Activated naive CD4-positive, alpha-beta T cell treated with anti-CD3 and anti-CD28 coated beads, Interleukin-2, amount 10 ng/mL, durations not matched to agents 7 days and 5 days (primary cell): ENCODE measurements at regions not wholly inside any gene's neighbourhood (a gene's known extent, or its start where the extent isn't known, plus 50 kb on each side); places are given as distances from the start of the nearest gene placed in this dataset.

Experiments used
- CTCF ChIA-PET: fragments of 350-600 bp; sonication (Branson Sonifier 250); formaldehyde crosslinking; loops from one replicate; lab custom pipeline; 2021; ENCODE audit warnings: antibody characterized with exemption; lab: Charles Lee
- DNase-seq: peaks from one replicate; pipeline ENCODE4 v3.0.0-alpha.2; 2020
- H3K27ac Mint-ChIP-seq: one replicate; pipeline ENCODE4 v1.8.0; 2021; ENCODE audit warnings: mild to moderate bottlenecking, moderate library complexity, mixed read lengths
- H3K27me3 Mint-ChIP-seq: one replicate; pipeline ENCODE4 v1.8.0; 2021; ENCODE audit warnings: mild to moderate bottlenecking, mixed read lengths
- H3K36me3 Mint-ChIP-seq: one replicate; pipeline ENCODE4 v1.8.0; 2021; ENCODE audit warnings: mixed read lengths
- H3K4me1 Mint-ChIP-seq: one replicate; pipeline ENCODE4 v1.8.0; 2021; ENCODE audit warnings: mixed read lengths
- H3K4me3 Mint-ChIP-seq: one replicate; pipeline ENCODE4 v1.8.0; 2021; ENCODE audit warnings: mild to moderate bottlenecking, moderate library complexity, mixed read lengths
- H3K9me3 Mint-ChIP-seq: one replicate; pipeline ENCODE4 v1.8.0; 2021; ENCODE audit warnings: mixed read lengths

DNA sequence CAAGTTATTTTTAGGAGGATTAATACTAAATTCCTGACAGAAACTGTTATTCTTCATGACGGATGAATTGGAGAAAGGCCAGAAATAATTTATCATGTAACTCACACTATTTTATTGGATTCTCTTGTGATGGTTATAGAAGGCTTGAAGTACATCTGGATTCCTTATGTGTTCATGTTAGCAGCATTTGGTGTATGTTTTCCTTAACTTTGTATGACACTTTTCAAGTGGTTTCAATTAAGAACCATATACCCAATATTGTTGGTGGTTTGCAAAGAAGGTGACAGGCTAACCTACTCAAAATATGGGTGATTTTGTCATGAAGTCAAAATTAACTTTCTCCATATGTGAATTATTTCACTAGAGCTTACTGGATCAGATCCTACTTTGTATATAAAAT is 532.2 kb upstream of the CNTNAP2 start:
- CTCF ChIA-PET = no interaction called here
- Mint-ChIP-seq H3K27ac (no peak overlapping the region), H3K4me3 (no peak overlapping the region), H3K9me3 (peaks cover 8% of the 10 kb centered on the region), H3K36me3 (no peaks in the 10 kb centered on the region), H3K4me1 (no peaks in the 10 kb centered on the region), H3K27me3 (no peaks in the 10 kb centered on the region)
- no peak for DNase-seq

DNA sequence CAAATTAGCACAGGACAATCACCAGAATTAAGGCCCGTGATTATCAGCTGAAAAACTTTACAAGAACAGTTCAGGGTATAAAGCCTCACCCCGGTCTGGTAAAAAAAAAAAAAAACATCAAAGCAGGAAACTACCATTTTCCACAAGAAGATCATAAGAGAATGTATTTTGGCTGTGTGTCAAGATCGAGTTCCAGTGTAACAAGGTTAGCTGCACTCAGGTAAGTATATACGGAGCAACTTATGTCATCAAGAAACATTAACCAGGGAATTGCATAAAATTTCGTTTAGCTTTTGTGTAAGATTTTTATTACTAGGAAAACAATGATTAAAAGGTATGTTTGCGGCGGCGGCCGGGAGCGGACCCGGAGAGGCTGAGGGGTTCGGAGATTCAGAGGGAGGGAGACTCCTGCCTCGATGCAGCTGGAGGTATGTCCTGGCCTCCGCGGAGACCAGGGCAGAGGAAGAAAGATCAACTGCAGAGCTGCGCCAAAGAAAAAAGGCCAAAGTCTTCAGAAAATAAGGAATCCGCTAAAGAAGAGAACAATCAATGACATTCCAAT is 533.8 kb upstream of the CNTNAP2 start:
- H3K9me3 Mint-ChIP-seq = peaks cover 8% of the 10 kb centered on the region
- no peak overlapping the region for H3K27ac Mint-ChIP-seq
- H3K4me3 Mint-ChIP-seq = no peak overlapping the region
- no peak for DNase-seq
- no peaks in the 10 kb centered on the region for H3K27me3 Mint-ChIP-seq
- no peaks in the 10 kb centered on the region for H3K36me3 Mint-ChIP-seq
- H3K4me1 Mint-ChIP-seq = no peaks in the 10 kb centered on the region
- CTCF ChIA-PET = no interaction called here

DNA sequence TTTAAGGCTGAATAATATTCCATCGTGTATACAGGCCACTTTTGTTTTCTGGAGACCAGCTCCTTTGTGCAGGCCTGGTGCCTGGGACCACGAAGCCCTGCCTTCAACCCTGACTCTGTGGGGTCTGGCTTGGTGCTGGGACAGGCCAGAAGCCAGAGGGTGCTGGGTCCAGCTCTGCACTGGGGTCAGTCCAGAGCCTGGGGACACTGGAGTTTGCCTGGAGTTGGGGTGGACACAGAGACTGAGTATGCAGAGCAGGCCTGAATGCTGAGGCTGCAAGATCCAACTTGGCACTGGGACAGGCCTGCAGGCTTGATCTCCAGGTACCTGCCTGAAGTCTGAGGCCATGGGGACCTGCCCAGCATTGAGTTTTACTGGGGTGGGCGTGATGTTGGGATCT is 558.8 kb upstream of the CNTNAP2 start:
- Mint-ChIP-seq H3K4me1 (no peaks in the 10 kb centered on the region), H3K36me3 (no peaks in the 10 kb centered on the region), H3K4me3 (no peak overlapping the region), H3K9me3 (peaks cover 3% of the 10 kb centered on the region), H3K27me3 (no peaks in the 10 kb centered on the region), H3K27ac (no peak overlapping the region)
- CTCF ChIA-PET = no interaction called here
- no peak for DNase-seq

DNA sequence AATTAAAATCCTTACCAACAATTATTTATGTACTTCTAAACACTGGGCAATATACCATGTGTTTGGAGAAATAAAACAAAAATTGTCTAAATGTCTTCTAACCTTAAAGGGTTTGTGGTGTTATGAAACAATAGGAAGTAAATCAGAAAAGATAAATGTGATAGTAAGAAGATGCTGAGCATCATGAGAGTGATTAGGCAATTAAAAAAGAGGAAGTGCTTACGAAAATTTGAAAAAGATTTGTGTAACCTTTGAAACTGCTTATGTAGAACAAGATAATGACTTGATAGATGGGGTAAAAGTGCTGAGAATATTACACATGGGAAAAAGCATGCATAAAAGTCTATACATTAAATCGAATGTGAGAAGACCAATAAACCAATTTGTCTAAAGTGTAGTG is 573.4 kb upstream of the CNTNAP2 start:
- Mint-ChIP-seq H3K4me3 (no peak overlapping the region), H3K36me3 (no peaks in the 10 kb centered on the region), H3K4me1 (no peaks in the 10 kb centered on the region), H3K27ac (no peak overlapping the region), H3K9me3 (peaks cover 7% of the 10 kb centered on the region), H3K27me3 (no peaks in the 10 kb centered on the region)
- DNase-seq = no peak
- CTCF ChIA-PET = no interaction called here

DNA sequence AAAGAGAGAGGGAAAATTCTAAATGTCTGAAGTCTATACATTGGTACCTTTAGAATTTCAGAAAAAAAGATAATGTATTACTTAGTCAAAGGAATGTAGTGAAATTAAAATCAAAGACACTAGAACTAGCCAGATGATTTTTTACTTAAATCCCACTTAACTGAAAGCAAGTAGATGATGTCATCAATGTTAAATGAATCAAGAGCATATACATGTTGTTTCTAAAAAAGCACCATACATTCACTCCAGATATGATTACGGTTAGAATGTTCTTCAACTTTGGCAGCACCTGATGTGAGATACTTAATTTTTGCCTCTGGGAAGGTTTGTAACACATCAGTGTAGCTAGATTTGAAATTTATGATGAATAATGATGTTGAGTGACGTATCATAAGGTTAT is 576.7 kb upstream of the CNTNAP2 start:
- Mint-ChIP-seq H3K36me3 (no peaks in the 10 kb centered on the region), H3K4me1 (no peaks in the 10 kb centered on the region), H3K27ac (no peak overlapping the region), H3K27me3 (no peaks in the 10 kb centered on the region), H3K4me3 (no peak overlapping the region), H3K9me3 (peaks cover 5% of the 10 kb centered on the region)
- no peak for DNase-seq
- CTCF ChIA-PET = no interaction called here

DNA sequence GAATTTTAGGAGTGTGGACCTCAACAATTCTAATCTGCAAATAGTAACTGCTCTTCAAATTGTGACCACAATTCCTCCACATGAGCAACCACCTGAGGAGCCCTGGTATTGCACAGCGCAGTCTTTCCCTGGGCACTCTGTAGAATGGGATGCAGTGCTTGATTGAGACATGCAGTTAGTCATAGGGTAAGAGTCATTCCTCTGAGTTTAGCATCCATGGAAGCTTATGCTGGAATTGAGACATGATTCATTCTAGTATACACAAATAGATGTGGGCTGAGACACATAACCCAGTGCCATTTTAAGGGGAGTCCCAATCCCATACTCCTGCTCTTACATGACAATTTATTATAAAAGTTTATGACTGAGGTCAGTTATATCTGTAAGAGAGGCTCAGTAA is 582.3 kb upstream of the CNTNAP2 start:
- H3K27me3 Mint-ChIP-seq = no peaks in the 10 kb centered on the region
- H3K36me3 Mint-ChIP-seq = no peaks in the 10 kb centered on the region
- CTCF ChIA-PET = no interaction called here
- no peak overlapping the region for H3K4me3 Mint-ChIP-seq
- no peak overlapping the region for H3K27ac Mint-ChIP-seq
- no peaks in the 10 kb centered on the region for H3K4me1 Mint-ChIP-seq
- H3K9me3 Mint-ChIP-seq = peaks cover 2% of the 10 kb centered on the region
- no peak for DNase-seq

DNA sequence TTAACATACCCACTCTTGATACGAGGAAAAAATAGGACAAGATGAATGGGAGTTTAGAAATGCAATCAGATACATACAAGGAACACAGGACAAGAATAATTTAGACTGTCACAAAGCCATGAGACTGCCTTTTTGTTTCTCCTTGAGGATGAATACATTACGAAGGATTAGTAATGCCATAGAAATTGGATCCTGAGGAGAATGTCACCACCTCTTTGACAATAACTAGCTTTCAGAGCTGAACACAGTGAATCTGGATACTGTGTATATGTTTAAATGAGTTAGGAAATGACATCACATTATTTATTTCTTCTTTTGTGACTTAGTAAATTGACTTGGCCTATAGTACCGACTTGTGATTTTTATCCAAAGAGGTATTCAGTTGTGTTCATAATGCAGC is 596.3 kb upstream of the CNTNAP2 start:
- H3K27ac Mint-ChIP-seq = no peak overlapping the region
- H3K9me3 Mint-ChIP-seq = peaks cover 1% of the 10 kb centered on the region
- CTCF ChIA-PET = no interaction called here

DNA sequence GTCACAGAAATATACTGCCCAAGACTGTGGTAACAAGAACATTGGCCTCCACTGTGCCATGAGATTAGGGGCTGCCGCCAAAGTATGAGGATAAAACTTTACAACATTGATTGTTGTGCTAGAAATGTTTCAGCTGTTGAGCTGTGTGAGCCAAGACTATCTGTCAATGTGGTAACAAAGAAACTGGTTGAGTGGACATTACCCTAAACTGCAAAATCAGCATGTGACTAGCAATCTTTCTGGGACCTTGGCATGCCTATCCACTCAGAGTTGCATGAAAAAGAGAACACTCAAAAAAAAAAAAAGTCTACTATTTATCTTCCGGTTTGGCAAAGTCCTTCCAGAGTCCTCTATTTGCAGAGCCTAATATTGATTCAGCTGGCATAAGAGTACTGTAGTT is 605.6 kb upstream of the CNTNAP2 start:
- CTCF ChIA-PET = no interaction called here
- H3K4me3 Mint-ChIP-seq = no peak overlapping the region
- no peak overlapping the region for H3K27ac Mint-ChIP-seq
- no peak for DNase-seq
- peaks cover 12% of the 10 kb centered on the region for H3K9me3 Mint-ChIP-seq
- no peaks in the 10 kb centered on the region for H3K27me3 Mint-ChIP-seq
- no peaks in the 10 kb centered on the region for H3K4me1 Mint-ChIP-seq
- no peaks in the 10 kb centered on the region for H3K36me3 Mint-ChIP-seq

More for the DNA sequence above, 596.3 kb upstream of the CNTNAP2 start:
- H3K27me3 Mint-ChIP-seq = no peaks in the 10 kb centered on the region
- no peak for DNase-seq
- H3K36me3 Mint-ChIP-seq = no peaks in the 10 kb centered on the region
- no peak overlapping the region for H3K4me3 Mint-ChIP-seq
- H3K4me1 Mint-ChIP-seq = no peaks in the 10 kb centered on the region

DNA sequence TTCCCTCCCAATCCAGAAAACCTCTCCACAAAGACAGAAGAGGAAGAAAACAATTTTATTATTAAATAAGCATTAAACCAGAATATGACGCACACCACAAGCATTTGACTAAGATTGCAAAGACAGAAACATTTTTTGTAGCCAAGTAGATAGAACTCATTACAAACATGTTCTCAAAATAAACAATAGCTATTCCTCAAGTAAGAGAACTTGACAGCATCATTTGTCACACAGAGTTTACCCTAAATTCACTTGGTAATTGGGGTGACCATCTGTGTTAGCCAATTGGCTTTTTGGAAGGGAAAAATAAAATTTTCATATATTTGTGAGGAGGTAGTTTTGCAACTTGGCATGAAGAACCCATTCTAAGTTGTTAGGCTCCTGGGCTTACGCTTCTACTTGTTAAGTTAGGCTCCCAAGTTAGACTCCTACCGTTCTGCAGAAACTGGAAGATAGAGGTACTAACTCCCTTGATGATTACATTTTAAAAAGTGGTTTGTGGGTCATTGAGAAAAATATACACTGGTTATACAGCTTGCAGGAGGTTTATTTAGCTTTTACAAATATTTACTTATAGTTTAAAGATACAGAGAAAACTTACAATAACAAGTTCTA is 618.6 kb upstream of the CNTNAP2 start:
- Mint-ChIP-seq H3K36me3 (no peaks in the 10 kb centered on the region), H3K27me3 (no peaks in the 10 kb centered on the region), H3K4me1 (no peaks in the 10 kb centered on the region), H3K9me3 (peaks cover 8% of the 10 kb centered on the region), H3K27ac (no peak overlapping the region), H3K4me3 (no peak overlapping the region)
- no peak for DNase-seq
- CTCF ChIA-PET = no interaction called here

DNA sequence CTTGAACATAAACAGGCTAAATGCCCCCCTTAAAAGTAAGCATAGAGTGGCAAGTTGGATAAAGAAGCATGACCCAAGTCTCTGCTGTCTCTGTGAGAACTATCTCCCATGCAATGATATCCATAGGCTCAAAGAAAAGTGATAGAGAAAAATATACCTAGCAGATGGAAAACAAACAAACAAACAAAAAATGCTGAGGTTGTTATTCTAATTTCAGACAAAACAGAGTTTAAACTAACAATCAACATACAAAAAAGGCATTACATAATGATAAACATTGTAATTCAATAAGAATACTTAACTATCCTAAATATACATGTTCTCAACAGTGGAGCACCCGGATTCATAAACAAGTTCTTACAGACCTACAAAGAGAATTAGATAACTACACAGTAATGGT is 626.2 kb upstream of the CNTNAP2 start:
- Mint-ChIP-seq H3K36me3 (no peaks in the 10 kb centered on the region), H3K4me1 (no peaks in the 10 kb centered on the region), H3K9me3 (peaks cover 18% of the 10 kb centered on the region), H3K27ac (no peak overlapping the region), H3K4me3 (no peak overlapping the region), H3K27me3 (no peaks in the 10 kb centered on the region)
- no peak for DNase-seq
- CTCF ChIA-PET = no interaction called here

DNA sequence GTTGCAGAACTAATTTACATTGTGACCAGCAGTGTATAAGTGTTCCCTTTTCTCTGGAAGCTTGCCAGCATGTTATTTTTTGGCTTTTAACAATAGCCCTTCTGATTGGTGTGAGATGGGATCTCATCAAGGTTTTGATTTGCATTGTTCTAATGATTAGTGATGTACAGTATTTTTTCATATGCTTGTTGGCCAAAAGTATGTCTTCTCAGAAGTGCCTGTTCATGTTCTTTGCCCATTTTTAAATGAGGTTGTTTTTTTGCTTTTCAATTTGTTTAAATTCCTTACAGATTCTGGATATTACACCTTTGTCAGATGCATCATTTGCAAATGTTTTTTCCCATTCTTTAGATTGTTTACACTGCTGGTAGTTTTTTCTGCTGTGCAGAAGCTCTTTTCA is 627.0 kb upstream of the CNTNAP2 start:
- DNase-seq = no peak
- H3K9me3 Mint-ChIP-seq = peaks cover 18% of the 10 kb centered on the region
- H3K27ac Mint-ChIP-seq = no peak overlapping the region
- no peaks in the 10 kb centered on the region for H3K36me3 Mint-ChIP-seq
- no peaks in the 10 kb centered on the region for H3K4me1 Mint-ChIP-seq
- CTCF ChIA-PET = no interaction called here
- no peaks in the 10 kb centered on the region for H3K27me3 Mint-ChIP-seq
- H3K4me3 Mint-ChIP-seq = no peak overlapping the region

DNA sequence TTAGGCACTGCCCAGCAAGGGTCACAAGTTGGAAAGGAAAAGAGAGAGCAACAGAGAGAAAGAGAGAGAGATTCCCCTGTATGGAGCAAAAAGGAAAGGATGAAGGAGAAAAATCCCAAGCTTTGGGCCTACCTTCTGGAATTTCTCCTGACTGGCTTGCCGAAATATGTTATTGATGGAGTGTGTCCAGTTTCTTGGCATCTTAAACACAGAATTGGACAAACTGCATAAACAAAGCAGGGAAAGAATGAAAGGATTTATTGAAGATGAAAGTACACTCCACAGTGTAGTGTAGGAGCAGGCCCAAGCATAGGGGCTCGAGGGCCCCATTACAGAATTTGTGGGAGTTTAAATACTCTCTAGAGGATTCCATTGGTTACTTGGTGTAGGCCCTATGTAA is 627.8 kb upstream of the CNTNAP2 start:
- Mint-ChIP-seq H3K27me3 (no peaks in the 10 kb centered on the region), H3K9me3 (peaks cover 15% of the 10 kb centered on the region)
- CTCF ChIA-PET = no interaction called here

DNA sequence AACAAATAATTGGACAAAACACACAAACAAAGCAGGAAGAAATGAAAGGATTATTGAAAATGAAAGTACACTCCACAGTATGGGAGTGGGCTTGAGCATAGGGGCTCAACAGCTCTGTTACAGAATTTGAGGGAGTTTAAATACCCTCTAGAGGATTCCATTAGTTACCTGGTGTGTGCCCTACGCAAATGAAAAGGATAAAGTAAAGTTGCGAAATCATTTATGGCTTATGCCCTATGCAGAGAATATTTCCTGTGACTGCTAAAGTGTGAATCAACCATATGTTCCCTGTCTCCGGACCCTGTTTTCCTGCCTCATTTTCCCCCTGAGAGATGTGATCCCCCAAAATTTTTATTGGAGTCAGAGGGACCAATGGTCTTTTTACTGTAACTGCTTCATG is 634.6 kb upstream of the CNTNAP2 start:
- CTCF ChIA-PET = no interaction called here
- peaks cover 3% of the 10 kb centered on the region for H3K9me3 Mint-ChIP-seq
- H3K36me3 Mint-ChIP-seq = no peaks in the 10 kb centered on the region
- H3K4me1 Mint-ChIP-seq = no peaks in the 10 kb centered on the region
- no peaks in the 10 kb centered on the region for H3K27me3 Mint-ChIP-seq
- H3K4me3 Mint-ChIP-seq = no peak overlapping the region
- no peak overlapping the region for H3K27ac Mint-ChIP-seq
- DNase-seq = no peak

More for the DNA sequence above, 627.8 kb upstream of the CNTNAP2 start:
- Mint-ChIP-seq H3K27ac (no peak overlapping the region), H3K36me3 (no peaks in the 10 kb centered on the region), H3K4me1 (no peaks in the 10 kb centered on the region), H3K4me3 (no peak overlapping the region)
- no peak for DNase-seq

DNA sequence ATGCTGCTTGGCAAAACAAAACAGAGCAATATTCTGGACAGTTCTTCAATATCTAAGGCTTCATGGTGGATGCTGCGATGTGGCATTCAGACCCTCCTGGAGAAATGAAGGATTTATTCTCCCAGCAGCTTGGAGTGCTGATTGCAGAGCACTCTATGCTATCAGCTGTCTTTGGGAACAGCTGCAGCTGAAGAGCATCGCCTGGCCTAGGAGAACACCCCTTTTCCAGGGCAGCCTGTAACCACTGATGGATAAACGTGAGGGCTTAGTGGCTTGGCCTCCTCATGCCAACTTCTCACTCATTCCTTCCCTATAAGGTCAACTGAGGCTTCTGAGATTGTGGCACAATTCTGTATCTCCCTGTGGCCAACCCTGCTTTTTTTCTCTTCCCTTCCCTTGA is 638.1 kb upstream of the CNTNAP2 start:
- Mint-ChIP-seq H3K4me1 (no peaks in the 10 kb centered on the region), H3K9me3 (peaks cover 3% of the 10 kb centered on the region), H3K27me3 (no peaks in the 10 kb centered on the region), H3K4me3 (no peak overlapping the region), H3K36me3 (no peaks in the 10 kb centered on the region), H3K27ac (no peak overlapping the region)
- DNase-seq = no peak
- CTCF ChIA-PET = no interaction called here

DNA sequence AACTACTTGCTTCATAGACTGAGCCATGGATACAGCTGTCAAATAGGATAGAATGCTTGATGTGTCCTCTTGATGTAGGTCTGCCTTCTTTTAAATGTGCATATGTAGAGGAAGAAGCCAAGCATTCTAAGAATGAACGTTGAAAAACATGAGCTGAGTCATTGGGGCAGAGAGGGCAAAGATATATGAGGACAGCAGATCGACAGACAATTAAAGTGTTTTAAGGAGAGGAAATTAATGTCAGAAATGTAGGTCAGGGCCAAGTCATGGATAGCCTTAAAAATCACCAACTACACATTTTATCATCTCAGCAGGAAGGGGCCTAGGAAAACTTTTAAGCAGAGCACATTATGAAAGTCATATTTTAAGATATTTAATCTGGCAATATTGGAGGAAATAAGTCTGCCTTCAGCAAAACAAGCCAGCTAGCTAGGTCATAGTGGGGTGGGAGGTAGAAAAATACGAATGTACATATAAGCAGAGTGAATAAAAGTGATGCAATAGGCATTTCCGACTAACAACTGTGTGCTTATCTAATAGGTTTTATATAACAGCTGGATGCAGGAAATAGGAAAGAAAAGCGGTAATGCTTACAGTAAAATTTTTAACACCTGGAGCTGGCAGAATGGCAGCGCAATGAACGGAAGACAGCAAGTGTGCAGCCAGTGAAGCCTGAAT is 638.3 kb upstream of the TPK1 start:
- H3K27ac Mint-ChIP-seq = no peak overlapping the region
- no peaks in the 10 kb centered on the region for H3K27me3 Mint-ChIP-seq
- no peaks in the 10 kb centered on the region for H3K36me3 Mint-ChIP-seq
- DNase-seq = no peak
- no peaks in the 10 kb centered on the region for H3K4me1 Mint-ChIP-seq
- H3K9me3 Mint-ChIP-seq = no peaks in the 10 kb centered on the region
- CTCF ChIA-PET = no interaction called here
- no peak overlapping the region for H3K4me3 Mint-ChIP-seq
